Mucosa of descending colon (tissue), 3 donors: ENCODE measurements at regions not wholly inside any gene's neighbourhood (a gene's known extent, or its start where the extent isn't known, plus 50 kb on each side); places are given as distances from the start of the nearest gene placed in this dataset.

Source experiments
- ATAC-seq: fragments of 200-7000 bp; cut with Tn5 transposase; one replicate; pipeline ENCODE4 v1.9.1; 2020; ENCODE audit warnings: mild to moderate bottlenecking, moderate library complexity
- DNase-seq, 3 donors: peaks; one replicate each; pipeline ENCODE4 v3.0.0-alpha.2; 2020
- H3K36me3 ChIP-seq: fragments of 200-600 bp; one replicate; pipeline ENCODE4 v1.8.0; 2021; ENCODE audit warnings: low read depth, mild to moderate bottlenecking
- H3K4me1 ChIP-seq: fragments of 200-600 bp; one replicate; pipeline ENCODE4 v1.8.0; 2021; ENCODE audit warnings: low read depth, mild to moderate bottlenecking
- H3K4me3 ChIP-seq: fragments of 200-600 bp; one replicate; pipeline ENCODE4 v1.8.0; 2021; ENCODE audit warnings: mild to moderate bottlenecking
- H3K9me3 ChIP-seq: fragments of 200-600 bp; one replicate; pipeline ENCODE4 v1.8.0; 2021; ENCODE audit warnings: mild to moderate bottlenecking
- intact Hi-C, 2 donors: fragments of 100-400 bp; cut with DNase I in 1 of 2; cut with micrococcal nuclease in 1 of 2; formaldehyde crosslinking; loops; one replicate each; pipeline versions ENCODE4 v1.11.0 to v1.11.1; 2022; cut with DNase I, micrococcal nuclease
- TF ChIP-seq, protein P1 (sequence below): fragments of 200-600 bp; IDR thresholded peaks from one replicate; pipeline ENCODE4 v1.8.0; 2022; ENCODE audit warnings: antibody characterized with exemption, mild to moderate bottlenecking
- donor health status: DM: no; HTN: no; CAD: no; lungs with moderate emphysema.
- donor health status: DM: no; HTN: no; CAD: no.
- donor health status: DM: no; HTN: yes; CAD: no.

DNA sequence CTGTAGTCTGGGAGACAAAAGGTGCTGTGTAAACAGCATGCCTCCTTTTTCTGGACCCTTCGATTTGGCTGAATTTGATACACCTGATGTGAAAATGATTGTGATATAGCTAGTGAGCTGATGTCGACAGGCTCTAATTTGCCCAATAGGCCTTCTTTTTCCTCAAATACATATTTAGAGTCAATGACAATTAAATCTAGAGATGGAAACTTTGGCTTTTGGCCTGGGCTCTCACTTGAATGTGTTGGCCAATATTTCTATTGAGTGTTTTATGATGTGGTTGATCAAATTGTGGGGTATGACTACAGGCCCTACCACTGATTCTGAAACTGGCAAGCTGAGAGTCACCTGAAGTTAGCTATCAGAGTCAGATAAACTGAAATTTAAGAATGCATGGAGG is 151.8 kb upstream of the MEOX2 start:
- TF ChIP-seq, protein P1, sequence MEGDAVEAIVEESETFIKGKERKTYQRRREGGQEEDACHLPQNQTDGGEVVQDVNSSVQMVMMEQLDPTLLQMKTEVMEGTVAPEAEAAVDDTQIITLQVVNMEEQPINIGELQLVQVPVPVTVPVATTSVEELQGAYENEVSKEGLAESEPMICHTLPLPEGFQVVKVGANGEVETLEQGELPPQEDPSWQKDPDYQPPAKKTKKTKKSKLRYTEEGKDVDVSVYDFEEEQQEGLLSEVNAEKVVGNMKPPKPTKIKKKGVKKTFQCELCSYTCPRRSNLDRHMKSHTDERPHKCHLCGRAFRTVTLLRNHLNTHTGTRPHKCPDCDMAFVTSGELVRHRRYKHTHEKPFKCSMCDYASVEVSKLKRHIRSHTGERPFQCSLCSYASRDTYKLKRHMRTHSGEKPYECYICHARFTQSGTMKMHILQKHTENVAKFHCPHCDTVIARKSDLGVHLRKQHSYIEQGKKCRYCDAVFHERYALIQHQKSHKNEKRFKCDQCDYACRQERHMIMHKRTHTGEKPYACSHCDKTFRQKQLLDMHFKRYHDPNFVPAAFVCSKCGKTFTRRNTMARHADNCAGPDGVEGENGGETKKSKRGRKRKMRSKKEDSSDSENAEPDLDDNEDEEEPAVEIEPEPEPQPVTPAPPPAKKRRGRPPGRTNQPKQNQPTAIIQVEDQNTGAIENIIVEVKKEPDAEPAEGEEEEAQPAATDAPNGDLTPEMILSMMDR: no peak
- Histone ChIP-seq H3K9me3 (no peaks in the 10 kb centered on the region), H3K4me1 (no peaks in the 10 kb centered on the region), H3K4me3 (no peak overlapping the region), H3K36me3 (no peaks in the 10 kb centered on the region)
- DNase-seq (no peak), ATAC-seq (no peak)
- intact Hi-C loops: no loop called here

DNA sequence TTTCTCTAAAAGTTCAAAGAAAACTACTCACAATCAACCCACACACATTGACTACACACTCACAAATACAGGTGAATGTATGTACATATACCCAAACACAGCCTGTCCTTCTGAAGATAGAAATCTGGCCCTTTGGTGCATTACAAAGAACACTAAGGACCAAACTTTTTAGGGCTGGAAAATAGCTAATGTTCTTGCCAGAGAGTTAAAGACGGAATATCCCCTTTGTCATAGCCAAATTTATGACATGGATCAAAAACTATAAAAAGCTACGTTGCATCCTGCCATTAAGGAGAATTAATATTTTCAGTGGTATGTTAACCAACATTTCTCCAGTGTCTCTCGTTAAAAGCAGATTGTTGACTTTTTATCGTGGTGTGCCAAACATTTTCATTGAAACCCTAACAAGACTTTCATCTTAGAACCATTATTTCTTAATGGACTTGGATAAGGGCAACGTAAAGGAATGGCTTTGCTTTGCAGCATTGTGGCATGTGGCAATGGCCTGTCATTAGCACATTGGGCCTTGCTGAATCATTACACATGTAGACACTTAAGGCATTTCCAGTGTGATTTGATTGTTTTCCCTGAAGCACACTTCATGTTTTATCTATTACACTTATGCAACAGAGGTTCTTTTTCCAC is 150.9 kb upstream of the MEOX2 start:
- TF ChIP-seq, protein P1: no peak
- Histone ChIP-seq H3K4me1 (peaks cover 6% of the 10 kb centered on the region), H3K36me3 (no peaks in the 10 kb centered on the region), H3K4me3 (no peak overlapping the region), H3K9me3 (no peaks in the 10 kb centered on the region)
- DNase-seq (no peak), ATAC-seq (no peak)
- intact Hi-C loops: no loop called here

DNA sequence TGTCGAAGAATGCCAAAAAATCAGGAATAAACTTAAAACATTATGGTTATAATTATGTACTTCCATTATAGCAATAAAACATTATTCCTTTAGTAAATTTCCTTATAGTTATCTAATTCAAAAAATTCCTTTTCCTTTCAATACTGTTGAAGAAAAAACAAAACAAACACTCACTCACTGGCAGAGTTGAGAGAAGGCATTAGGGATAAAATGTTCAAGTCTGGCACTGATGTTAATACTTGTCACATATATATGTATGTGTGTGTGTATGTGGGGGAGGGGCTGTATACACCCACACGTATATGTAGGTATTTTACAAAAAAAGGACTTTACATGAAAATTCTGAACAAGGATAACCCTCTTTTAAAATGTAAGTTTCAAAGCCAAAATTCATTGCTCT is 150.2 kb upstream of the MEOX2 start:
- no peak for DNase-seq
- no peak for ATAC-seq
- H3K36me3 ChIP-seq: no peaks in the 10 kb centered on the region
- H3K4me1 ChIP-seq: peaks cover 6% of the 10 kb centered on the region
- TF ChIP-seq, protein P1: no peak
- H3K9me3 ChIP-seq: no peaks in the 10 kb centered on the region
- H3K4me3 ChIP-seq: no peak overlapping the region
- intact Hi-C loops: no loop called here

DNA sequence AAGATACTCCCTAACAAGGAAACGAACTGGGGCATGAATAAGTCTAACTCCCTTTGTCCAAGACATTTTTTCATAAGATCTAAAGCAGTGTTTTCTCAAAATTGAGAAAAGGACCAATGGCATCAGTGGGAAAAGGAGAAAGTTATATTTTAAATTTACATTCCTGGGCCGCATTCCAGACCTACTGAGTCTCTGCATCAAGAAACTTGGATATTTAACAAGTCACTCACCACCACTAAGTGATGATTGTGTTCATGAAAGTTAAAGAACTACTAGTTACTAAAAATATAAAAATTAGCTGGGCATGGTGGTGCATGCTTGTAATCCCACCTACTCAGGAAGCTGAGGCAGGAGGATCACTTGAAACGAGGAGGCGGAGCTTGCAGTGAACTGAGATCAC is 149.6 kb upstream of the MEOX2 start:
- H3K9me3 ChIP-seq: no peaks in the 10 kb centered on the region
- no peak overlapping the region for H3K4me3 ChIP-seq
- intact Hi-C loops: no loop called here
- peaks cover 6% of the 10 kb centered on the region for H3K4me1 ChIP-seq
- ATAC-seq (no peak), DNase-seq (no peak)
- no peaks in the 10 kb centered on the region for H3K36me3 ChIP-seq
- TF ChIP-seq, protein P1: no peak

DNA sequence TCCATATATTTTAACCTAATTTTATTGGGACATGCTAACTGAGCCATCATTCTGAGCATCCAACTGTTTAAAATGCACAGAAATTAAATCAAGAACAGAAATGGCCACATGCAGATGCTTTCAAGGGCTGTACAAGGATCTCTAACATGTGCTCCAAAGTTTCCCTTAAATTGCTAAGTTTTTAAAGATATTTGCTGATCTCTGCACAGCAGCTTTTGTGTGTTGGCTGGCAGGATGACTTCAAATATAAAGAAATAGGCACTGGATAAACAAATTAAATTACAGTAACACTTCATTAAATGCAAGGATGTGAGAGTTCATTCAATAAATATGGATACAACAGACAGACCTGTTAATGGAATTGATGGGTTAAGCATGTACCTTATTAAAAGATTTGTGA is 148.0 kb upstream of the MEOX2 start:
- intact Hi-C loops: no loop called here
- TF ChIP-seq, protein P1: no peak
- ATAC-seq (no peak), DNase-seq (no peak)
- Histone ChIP-seq H3K36me3 (no peaks in the 10 kb centered on the region), H3K4me3 (no peak overlapping the region), H3K4me1 (peaks cover 6% of the 10 kb centered on the region), H3K9me3 (no peaks in the 10 kb centered on the region)

DNA sequence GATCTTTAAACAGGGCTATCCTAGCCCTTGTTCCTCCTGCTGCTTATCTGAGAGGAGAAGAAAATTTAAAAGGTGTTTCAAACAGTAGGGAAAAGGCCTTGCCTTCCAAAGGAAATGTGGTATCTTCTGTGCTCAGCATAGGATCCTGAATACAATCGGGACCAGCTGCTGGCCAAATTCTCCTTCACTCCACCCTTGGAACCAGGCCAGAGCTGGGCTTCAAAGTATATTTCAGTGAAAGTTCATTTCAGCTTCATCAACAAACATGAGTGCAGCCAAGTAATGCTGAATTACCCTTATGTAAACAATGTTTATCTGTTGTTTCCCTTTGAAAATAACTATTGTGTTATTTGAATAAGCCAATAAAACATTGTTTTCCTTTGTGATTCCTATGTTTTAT is 146.5 kb upstream of the MEOX2 start:
- ATAC-seq: peak; percentile 56
- TF ChIP-seq, protein P1: no peak
- DNase-seq: peak in 2 of 3 donors; percentile 45 to 78

More for the DNA sequence above, 146.5 kb upstream of the MEOX2 start:
- H3K9me3 ChIP-seq: no peaks in the 10 kb centered on the region
- no peaks in the 10 kb centered on the region for H3K36me3 ChIP-seq
- H3K4me1 ChIP-seq: peaks cover 6% of the 10 kb centered on the region
- H3K4me3 ChIP-seq: no peak overlapping the region
- intact Hi-C loops: no loop called here
